ENCODE measurements at regions not wholly inside any gene's neighbourhood (a gene's known extent, or its start where the extent isn't known, plus 50 kb on each side); places are given as distances from the start of the nearest gene placed in this dataset.

DNA sequence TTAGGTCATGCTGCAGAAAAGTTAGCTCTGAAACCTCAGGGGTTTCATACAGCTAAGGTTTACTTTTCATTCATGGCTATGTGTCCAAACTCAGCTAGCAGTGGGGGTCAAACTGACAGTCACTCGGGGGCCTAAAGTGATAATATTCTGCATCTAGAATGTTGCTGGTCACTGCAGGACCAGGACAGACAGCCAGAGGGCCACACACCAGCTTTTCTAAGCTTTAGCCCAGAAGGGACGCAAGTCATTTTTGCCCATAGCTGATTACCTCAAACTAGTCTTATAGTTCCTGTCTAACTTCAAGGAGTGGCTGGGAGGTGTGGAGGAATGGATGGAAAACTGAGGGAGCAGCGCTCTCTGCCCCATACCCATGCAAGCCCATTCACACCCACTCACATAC is 163.0 kb upstream of the NLRP1 start:
- H3K36me3 ChIP-seq (ENCODE audit: insufficient read depth) = no peaks in the 10 kb centered on the region
- H3K4me2 ChIP-seq = no peak overlapping the region
- no peaks in the 10 kb centered on the region for H4K20me1 ChIP-seq (replicated peaks; ENCODE audit: insufficient read depth)
- no peaks in the 10 kb centered on the region for H3K79me2 ChIP-seq (replicated peaks; ENCODE audit: insufficient read depth)
- no peak overlapping the region for H3K27ac Mint-ChIP-seq
- H3K4me3 Mint-ChIP-seq = no peak overlapping the region
- H2AFZ ChIP-seq = no peak overlapping the region
- no peak overlapping the region for H3K4me3 ChIP-seq
- H3K9me3 Mint-ChIP-seq = no peaks in the 10 kb centered on the region
- no peak for TF ChIP-seq STAT1 (IDR thresholded peaks at IDR 0.05; ENCODE audit: unreplicated experiment)
- TF ChIP-seq, protein P1, sequence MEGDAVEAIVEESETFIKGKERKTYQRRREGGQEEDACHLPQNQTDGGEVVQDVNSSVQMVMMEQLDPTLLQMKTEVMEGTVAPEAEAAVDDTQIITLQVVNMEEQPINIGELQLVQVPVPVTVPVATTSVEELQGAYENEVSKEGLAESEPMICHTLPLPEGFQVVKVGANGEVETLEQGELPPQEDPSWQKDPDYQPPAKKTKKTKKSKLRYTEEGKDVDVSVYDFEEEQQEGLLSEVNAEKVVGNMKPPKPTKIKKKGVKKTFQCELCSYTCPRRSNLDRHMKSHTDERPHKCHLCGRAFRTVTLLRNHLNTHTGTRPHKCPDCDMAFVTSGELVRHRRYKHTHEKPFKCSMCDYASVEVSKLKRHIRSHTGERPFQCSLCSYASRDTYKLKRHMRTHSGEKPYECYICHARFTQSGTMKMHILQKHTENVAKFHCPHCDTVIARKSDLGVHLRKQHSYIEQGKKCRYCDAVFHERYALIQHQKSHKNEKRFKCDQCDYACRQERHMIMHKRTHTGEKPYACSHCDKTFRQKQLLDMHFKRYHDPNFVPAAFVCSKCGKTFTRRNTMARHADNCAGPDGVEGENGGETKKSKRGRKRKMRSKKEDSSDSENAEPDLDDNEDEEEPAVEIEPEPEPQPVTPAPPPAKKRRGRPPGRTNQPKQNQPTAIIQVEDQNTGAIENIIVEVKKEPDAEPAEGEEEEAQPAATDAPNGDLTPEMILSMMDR (conservative IDR thresholded peaks at IDR 0.05; ENCODE audit: low read depth in 2 of 2) = peak; percentile 26 to 38; a peak in 2 of 4 replicates
- no peaks in the 10 kb centered on the region for H3K27me3 ChIP-seq (ENCODE audit: insufficient read depth)
- no peaks in the 10 kb centered on the region for H3K9me2 ChIP-seq (ENCODE audit: insufficient read depth)
- H3K36me3 Mint-ChIP-seq (ENCODE audit: low read depth) = no peaks in the 10 kb centered on the region
- no peak for ATAC-seq
- no peaks in the 10 kb centered on the region for H3K4me1 ChIP-seq (ENCODE audit: insufficient read depth)
- H3K27me3 Mint-ChIP-seq (ENCODE audit: insufficient read depth, low read depth, poor library complexity) = peaks cover 6% of the 10 kb centered on the region
- no peaks in the 10 kb centered on the region for H3K4me1 Mint-ChIP-seq
- no peak for DNase-seq (ENCODE audit: low spot score)
- no peaks in the 10 kb centered on the region for H3F3A ChIP-seq (replicated peaks; ENCODE audit: low read depth)
- no peak overlapping the region for H3K27ac ChIP-seq (ENCODE audit: low read depth)

DNA sequence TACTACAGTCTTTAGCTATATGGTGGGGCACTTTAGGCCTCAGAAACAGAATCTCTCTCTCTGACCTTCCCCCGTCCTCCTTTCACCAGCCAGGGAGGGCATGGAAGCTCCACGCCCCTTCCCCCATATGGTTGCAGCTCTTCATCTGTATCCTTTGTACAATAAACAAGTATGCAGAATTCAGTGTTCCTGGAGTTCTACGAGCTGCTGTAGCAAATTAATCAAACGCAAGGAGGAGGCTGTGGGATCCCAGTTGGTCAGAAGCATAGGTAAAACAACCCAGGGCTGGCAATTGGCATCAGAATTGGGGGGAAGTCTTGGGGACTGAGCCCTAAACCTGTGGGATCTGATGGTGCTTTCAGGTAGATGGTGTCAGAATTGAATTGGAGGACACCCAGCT is 163.7 kb upstream of the NLRP1 start:
- Mint-ChIP-seq H3K9me3 (no peaks in the 10 kb centered on the region), H3K4me1 (no peaks in the 10 kb centered on the region), H3K4me3 (no peak overlapping the region), H3K36me3 (ENCODE audit: low read depth) (no peaks in the 10 kb centered on the region), H3K27me3 (ENCODE audit: insufficient read depth, low read depth, poor library complexity) (peaks cover 6% of the 10 kb centered on the region), H3K27ac (no peak overlapping the region)
- Histone ChIP-seq H3K27me3 (ENCODE audit: insufficient read depth) (no peaks in the 10 kb centered on the region), H3F3A (replicated peaks; ENCODE audit: low read depth) (no peaks in the 10 kb centered on the region), H3K4me3 (no peak overlapping the region), H4K20me1 (replicated peaks; ENCODE audit: insufficient read depth) (no peaks in the 10 kb centered on the region), H3K27ac (ENCODE audit: low read depth) (no peak overlapping the region), H2AFZ (no peak overlapping the region), H3K9me2 (ENCODE audit: insufficient read depth) (no peaks in the 10 kb centered on the region), H3K36me3 (ENCODE audit: insufficient read depth) (no peaks in the 10 kb centered on the region), H3K79me2 (replicated peaks; ENCODE audit: insufficient read depth) (no peaks in the 10 kb centered on the region), H3K4me1 (ENCODE audit: insufficient read depth) (no peaks in the 10 kb centered on the region), H3K4me2 (no peak overlapping the region)
- DNase-seq (ENCODE audit: low spot score) (no peak), ATAC-seq (no peak)
- TF ChIP-seq, protein P2, sequence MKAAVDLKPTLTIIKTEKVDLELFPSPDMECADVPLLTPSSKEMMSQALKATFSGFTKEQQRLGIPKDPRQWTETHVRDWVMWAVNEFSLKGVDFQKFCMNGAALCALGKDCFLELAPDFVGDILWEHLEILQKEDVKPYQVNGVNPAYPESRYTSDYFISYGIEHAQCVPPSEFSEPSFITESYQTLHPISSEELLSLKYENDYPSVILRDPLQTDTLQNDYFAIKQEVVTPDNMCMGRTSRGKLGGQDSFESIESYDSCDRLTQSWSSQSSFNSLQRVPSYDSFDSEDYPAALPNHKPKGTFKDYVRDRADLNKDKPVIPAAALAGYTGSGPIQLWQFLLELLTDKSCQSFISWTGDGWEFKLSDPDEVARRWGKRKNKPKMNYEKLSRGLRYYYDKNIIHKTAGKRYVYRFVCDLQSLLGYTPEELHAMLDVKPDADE (IDR thresholded peaks at IDR 0.05) = no peak
- no peak for TF ChIP-seq CREB1 (CRISPR knock-in tag; IDR thresholded peaks at IDR 0.05; ENCODE audit: low read depth)
- TF ChIP-seq POLR2AphosphoS5 (IDR thresholded peaks at IDR 0.05; ENCODE audit: low read depth) = no peak
- TF ChIP-seq ZNF331 (CRISPR knock-in tag; IDR thresholded peaks at IDR 0.05; ENCODE audit: low read depth) = no peak
- no peak for TF ChIP-seq NANOG (IDR thresholded peaks at IDR 0.05; ENCODE audit: borderline replicate concordance)
- no peak for TF ChIP-seq EZH2 (IDR thresholded peaks at IDR 0.05; ENCODE audit: low read depth, unreplicated experiment)
- TF ChIP-seq, protein P1 (conservative IDR thresholded peaks at IDR 0.05; ENCODE audit: low read depth in 2 of 2) = no peak
- no peak for TF ChIP-seq JUNB (IDR thresholded peaks at IDR 0.05; ENCODE audit: unreplicated experiment)
- no peak for TF ChIP-seq ZNF114 (CRISPR knock-in tag; IDR thresholded peaks at IDR 0.05)
- TF ChIP-seq, protein P3, sequence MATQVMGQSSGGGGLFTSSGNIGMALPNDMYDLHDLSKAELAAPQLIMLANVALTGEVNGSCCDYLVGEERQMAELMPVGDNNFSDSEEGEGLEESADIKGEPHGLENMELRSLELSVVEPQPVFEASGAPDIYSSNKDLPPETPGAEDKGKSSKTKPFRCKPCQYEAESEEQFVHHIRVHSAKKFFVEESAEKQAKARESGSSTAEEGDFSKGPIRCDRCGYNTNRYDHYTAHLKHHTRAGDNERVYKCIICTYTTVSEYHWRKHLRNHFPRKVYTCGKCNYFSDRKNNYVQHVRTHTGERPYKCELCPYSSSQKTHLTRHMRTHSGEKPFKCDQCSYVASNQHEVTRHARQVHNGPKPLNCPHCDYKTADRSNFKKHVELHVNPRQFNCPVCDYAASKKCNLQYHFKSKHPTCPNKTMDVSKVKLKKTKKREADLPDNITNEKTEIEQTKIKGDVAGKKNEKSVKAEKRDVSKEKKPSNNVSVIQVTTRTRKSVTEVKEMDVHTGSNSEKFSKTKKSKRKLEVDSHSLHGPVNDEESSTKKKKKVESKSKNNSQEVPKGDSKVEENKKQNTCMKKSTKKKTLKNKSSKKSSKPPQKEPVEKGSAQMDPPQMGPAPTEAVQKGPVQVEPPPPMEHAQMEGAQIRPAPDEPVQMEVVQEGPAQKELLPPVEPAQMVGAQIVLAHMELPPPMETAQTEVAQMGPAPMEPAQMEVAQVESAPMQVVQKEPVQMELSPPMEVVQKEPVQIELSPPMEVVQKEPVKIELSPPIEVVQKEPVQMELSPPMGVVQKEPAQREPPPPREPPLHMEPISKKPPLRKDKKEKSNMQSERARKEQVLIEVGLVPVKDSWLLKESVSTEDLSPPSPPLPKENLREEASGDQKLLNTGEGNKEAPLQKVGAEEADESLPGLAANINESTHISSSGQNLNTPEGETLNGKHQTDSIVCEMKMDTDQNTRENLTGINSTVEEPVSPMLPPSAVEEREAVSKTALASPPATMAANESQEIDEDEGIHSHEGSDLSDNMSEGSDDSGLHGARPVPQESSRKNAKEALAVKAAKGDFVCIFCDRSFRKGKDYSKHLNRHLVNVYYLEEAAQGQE (IDR thresholded peaks at IDR 0.05; ENCODE audit: unreplicated experiment) = no peak
